ENCODE measurements at regions not wholly inside any gene's neighbourhood (a gene's known extent, or its start where the extent isn't known, plus 50 kb on each side); places are given as distances from the start of the nearest gene placed in this dataset.

DNA sequence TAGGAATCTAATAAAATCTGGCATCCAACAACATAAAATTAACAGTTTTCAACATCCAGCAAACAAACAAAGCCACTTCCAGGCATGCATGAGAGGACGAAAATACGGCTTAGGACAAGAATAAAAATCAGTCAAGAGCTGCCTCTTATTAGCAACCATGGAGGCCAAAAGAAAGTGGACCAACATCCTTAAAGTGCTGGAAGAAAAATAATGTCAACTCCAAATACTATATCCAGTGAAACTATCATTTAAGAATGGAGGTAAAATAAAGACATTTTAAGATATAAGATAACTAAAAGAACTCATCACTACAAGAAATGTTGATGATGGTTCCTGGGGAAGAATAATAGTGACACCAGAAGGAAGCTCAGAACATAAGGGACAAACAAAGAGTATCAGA, 224.0 kb upstream of the IRX4 start:
- Histone ChIP-seq H3K27ac (ENCODE audit: low read depth in 1 of 2, low read length in 1 of 2) (no peak overlapping the region), H3K4me1 (ENCODE audit: control insufficient read depth in 2 of 2, insufficient read depth in 2 of 2, low read length in 2 of 2) (no peaks in the 10 kb centered on the region), H3K9me3 (ENCODE audit: control insufficient read depth in 2 of 2, insufficient read depth in 1 of 2, low read length in 1 of 2) (peaks cover 0 to 3% of the 10 kb centered on the region in 2 donors), H3K27me3 (ENCODE audit: control insufficient read depth in 2 of 2, insufficient read depth in 1 of 2, low read length in 1 of 2) (no peaks in the 10 kb centered on the region), H3K36me3 (ENCODE audit: control insufficient read depth in 2 of 2, insufficient read depth in 2 of 2, low read length in 1 of 2) (no peaks in the 10 kb centered on the region), H3K4me3 (ENCODE audit: low read length in 2 of 2) (no peak overlapping the region)
- 98% methylated on average over 2 of the region's 2 CpGs for WGBS
- no peak for DNase-seq (ENCODE audit: low read depth in 6 of 9, low spot score in 9 of 9)

DNA sequence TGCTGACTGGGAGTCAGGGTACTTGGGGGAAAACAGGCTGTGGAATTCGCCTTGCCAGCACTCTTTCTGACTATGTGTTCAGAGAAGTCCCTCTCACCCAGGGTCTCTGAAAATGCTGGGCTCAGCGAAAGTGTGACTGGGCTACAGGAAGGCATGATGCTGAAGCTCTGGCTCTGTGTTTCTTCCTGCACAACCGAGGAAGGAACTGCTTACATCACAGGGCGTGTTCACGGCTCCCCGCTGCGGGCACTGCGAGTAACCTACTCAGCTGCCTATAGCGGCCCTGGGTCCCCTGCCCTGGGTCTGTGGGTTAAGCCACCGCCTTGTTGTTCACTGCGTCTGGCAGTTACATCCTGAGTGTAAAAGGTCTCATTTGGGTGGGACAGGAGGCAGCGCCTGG, 222.4 kb upstream of the IRX4 start:
- no peaks in the 10 kb centered on the region for H3K27me3 ChIP-seq (ENCODE audit: control insufficient read depth in 2 of 2, insufficient read depth in 1 of 2, low read length in 1 of 2)
- no peak overlapping the region for H3K27ac ChIP-seq (ENCODE audit: low read depth in 1 of 2, low read length in 1 of 2)
- no peak for DNase-seq (ENCODE audit: low read depth in 6 of 9, low spot score in 9 of 9)
- no peaks in the 10 kb centered on the region for H3K4me1 ChIP-seq (ENCODE audit: control insufficient read depth in 2 of 2, insufficient read depth in 2 of 2, low read length in 2 of 2)
- no peak overlapping the region for H3K4me3 ChIP-seq (ENCODE audit: low read length in 2 of 2)
- no peaks in the 10 kb centered on the region for H3K36me3 ChIP-seq (ENCODE audit: control insufficient read depth in 2 of 2, insufficient read depth in 2 of 2, low read length in 1 of 2)
- peaks cover 0 to 3% of the 10 kb centered on the region in 2 donors for H3K9me3 ChIP-seq (ENCODE audit: control insufficient read depth in 2 of 2, insufficient read depth in 1 of 2, low read length in 1 of 2)
- 83% methylated on average over 12 of the region's 12 CpGs for WGBS

DNA sequence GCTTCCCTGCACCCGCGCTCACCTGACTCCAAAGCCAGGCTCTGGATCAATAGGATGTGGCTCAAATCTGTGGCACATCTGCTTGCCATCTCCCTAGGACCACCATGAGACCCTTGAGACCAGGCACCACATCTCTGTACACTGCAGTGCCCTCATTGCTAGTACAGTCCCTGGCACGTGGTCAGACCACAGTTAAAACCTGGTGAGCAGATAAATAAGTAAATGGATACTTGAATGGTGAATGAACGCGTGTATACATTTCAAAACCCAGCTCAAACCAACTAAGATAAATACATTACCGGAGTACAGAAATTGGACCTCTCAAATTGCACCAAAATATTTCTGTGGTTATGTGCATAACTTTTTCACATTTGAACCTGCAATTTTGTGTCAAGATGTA, 221.2 kb upstream of the IRX4 start:
- DNase-seq (ENCODE audit: low read depth in 6 of 9, low spot score in 9 of 9), result no peak
- peaks cover 0 to 3% of the 10 kb centered on the region in 2 donors for H3K9me3 ChIP-seq (ENCODE audit: control insufficient read depth in 2 of 2, insufficient read depth in 1 of 2, low read length in 1 of 2)
- no peaks in the 10 kb centered on the region for H3K4me1 ChIP-seq (ENCODE audit: control insufficient read depth in 2 of 2, insufficient read depth in 2 of 2, low read length in 2 of 2)
- no peaks in the 10 kb centered on the region for H3K27me3 ChIP-seq (ENCODE audit: control insufficient read depth in 2 of 2, insufficient read depth in 1 of 2, low read length in 1 of 2)
- no peaks in the 10 kb centered on the region for H3K36me3 ChIP-seq (ENCODE audit: control insufficient read depth in 2 of 2, insufficient read depth in 2 of 2, low read length in 1 of 2)
- no peak overlapping the region for H3K4me3 ChIP-seq (ENCODE audit: low read length in 2 of 2)
- H3K27ac ChIP-seq (ENCODE audit: low read depth in 1 of 2, low read length in 1 of 2), result no peak overlapping the region
- WGBS, result 74% methylated on average over 6 of the region's 6 CpGs

DNA sequence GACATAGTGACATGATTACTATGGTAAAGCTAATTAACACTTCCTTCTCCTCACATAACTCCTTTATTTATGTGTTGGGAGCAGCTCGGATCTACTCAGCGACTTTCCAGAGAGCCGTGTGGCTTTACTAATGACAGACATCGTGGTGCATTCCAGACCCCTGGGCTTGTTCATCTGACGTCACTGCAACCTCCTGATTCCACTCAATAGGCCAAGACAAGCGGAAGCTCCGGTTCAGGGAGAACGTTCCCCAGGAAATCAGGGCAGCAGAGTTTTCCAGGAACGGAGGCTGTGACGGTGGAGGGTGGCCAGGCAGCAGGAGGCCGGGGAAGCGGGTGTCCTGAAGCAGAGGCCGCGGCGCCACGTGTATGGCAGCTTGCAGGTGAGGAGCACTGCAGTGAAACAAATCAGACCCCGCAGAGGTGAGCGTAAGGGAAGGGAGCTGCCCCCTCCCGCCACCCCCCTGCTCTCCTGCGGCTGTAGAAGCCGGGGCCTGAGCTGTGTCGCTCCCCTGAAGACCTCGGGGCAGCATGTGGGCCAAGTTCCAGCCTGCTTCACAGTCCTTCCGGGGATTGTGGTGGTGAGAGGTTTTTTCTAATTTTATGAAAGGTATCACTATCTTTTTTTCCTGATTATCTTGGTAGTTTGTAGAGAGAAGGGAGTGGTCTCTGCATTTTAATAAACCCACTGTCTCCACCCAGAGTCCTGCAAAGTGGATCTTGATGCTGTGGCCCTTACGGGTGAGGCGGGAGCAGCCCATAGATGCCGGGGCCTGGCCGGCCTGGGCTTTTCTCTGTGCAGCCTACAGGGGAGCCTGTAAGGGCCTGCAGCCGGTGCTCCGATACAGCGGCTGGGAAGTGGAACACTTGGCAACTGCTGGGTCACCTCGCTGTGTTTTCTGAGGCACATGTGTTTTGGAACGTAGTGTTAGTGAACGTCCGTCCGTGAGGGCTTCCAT, 220.4 kb upstream of the IRX4 start:
- Histone ChIP-seq H3K36me3 (ENCODE audit: control insufficient read depth in 2 of 2, insufficient read depth in 2 of 2, low read length in 1 of 2) (no peaks in the 10 kb centered on the region), H3K27ac (ENCODE audit: low read depth in 1 of 2, low read length in 1 of 2) (no peak overlapping the region), H3K27me3 (ENCODE audit: control insufficient read depth in 2 of 2, insufficient read depth in 1 of 2, low read length in 1 of 2) (no peaks in the 10 kb centered on the region), H3K9me3 (ENCODE audit: control insufficient read depth in 2 of 2, insufficient read depth in 1 of 2, low read length in 1 of 2) (peaks cover 0 to 3% of the 10 kb centered on the region in 2 donors), H3K4me1 (ENCODE audit: control insufficient read depth in 2 of 2, insufficient read depth in 2 of 2, low read length in 2 of 2) (no peaks in the 10 kb centered on the region), H3K4me3 (ENCODE audit: low read length in 2 of 2) (no peak overlapping the region)
- WGBS, result 91% methylated on average over 36 of the region's 36 CpGs
- no peak for DNase-seq (ENCODE audit: low read depth in 6 of 9, low spot score in 9 of 9)

DNA sequence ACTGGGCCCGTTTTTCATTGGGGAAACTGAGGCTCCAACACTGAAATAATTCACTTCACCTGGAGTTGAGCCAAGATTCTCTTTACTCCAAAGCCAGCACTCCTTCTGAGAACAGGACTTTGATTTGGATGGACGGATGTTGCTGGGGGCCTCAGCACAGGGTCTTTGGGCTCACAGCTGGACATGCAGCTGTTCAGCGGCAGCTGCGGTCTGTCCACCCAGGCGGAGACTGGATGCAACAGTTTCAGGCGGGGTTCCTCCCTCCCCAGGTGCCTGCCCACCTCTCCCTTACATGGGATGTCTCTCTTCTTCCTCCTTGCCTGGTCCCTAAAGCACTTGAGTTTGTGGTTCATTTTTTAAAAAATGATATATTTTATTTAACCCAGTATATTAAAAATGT, 219.0 kb upstream of the IRX4 start:
- no peak for DNase-seq (ENCODE audit: low read depth in 6 of 9, low spot score in 9 of 9)
- no peaks in the 10 kb centered on the region for H3K27me3 ChIP-seq (ENCODE audit: control insufficient read depth in 2 of 2, insufficient read depth in 1 of 2, low read length in 1 of 2)
- H3K36me3 ChIP-seq (ENCODE audit: control insufficient read depth in 2 of 2, insufficient read depth in 2 of 2, low read length in 1 of 2), result no peaks in the 10 kb centered on the region
- H3K9me3 ChIP-seq (ENCODE audit: control insufficient read depth in 2 of 2, insufficient read depth in 1 of 2, low read length in 1 of 2), result peaks cover 0 to 7% of the 10 kb centered on the region in 2 donors
- H3K27ac ChIP-seq (ENCODE audit: low read depth in 1 of 2, low read length in 1 of 2), result no peak overlapping the region
- no peaks in the 10 kb centered on the region for H3K4me1 ChIP-seq (ENCODE audit: control insufficient read depth in 2 of 2, insufficient read depth in 2 of 2, low read length in 2 of 2)
- H3K4me3 ChIP-seq (ENCODE audit: low read length in 2 of 2), result no peak overlapping the region
- WGBS, result 88% methylated on average over 6 of the region's 6 CpGs

DNA sequence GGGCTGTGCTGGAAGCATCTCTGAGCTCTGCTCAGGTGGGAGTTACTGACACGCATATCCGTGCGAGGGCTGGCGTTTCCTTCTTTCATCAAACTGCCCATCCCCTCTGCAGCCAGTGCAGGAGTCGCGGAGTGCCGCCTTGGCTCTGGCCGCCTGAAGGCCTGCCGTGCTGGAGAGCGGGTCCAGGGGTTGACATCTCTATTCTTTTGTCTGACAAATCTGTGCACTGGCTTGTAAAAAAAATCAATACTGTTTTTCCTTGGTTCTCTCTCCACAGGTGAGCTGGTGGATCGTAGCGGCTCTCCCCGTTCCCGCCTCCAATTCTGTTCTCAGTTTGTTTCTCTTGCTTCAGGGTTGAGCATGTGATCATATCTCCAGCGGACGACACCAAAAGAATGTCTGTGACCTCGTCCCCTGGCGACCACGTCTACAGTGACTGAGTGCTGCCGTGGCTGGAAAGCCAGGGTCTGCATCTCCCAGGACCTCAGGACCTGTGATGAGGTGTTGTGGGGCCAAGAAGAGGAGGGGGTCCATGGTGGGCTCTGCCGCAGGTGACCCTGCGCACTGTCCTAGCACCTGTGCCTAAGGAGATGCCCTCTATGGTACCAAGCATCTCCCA, 214.3 kb upstream of the IRX4 start:
- Histone ChIP-seq H3K27me3 (ENCODE audit: control insufficient read depth in 2 of 2, insufficient read depth in 1 of 2, low read length in 1 of 2) (no peaks in the 10 kb centered on the region), H3K27ac (ENCODE audit: low read depth in 1 of 2, low read length in 1 of 2) (no peak overlapping the region), H3K4me3 (ENCODE audit: low read length in 2 of 2) (no peak overlapping the region), H3K36me3 (ENCODE audit: control insufficient read depth in 2 of 2, insufficient read depth in 2 of 2, low read length in 1 of 2) (no peaks in the 10 kb centered on the region), H3K4me1 (ENCODE audit: control insufficient read depth in 2 of 2, insufficient read depth in 2 of 2, low read length in 2 of 2) (no peaks in the 10 kb centered on the region), H3K9me3 (ENCODE audit: control insufficient read depth in 2 of 2, insufficient read depth in 1 of 2, low read length in 1 of 2) (peaks cover 0 to 4% of the 10 kb centered on the region in 2 donors)
- DNase-seq (ENCODE audit: low read depth in 6 of 9, low spot score in 9 of 9), result no peak
- 88% methylated on average over 22 of the region's 22 CpGs for WGBS

DNA sequence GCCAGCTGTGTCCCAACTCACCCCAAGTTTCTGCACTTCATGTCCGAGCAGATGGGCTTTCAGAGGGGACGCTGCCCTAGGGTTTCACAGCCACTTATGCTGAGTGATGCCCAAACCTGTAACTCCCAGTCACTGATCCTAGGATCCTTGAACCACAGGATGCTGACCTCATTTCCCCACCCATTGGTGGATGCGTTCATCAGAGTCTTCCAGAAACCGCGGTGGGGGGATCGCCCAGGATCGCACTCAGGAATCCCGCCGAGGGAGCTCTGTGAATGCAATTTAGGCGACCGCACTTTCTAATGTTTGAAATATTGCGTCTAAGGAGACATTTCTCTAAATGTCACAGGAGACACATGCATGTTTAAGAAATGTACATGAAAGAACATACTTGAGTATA, 212.3 kb upstream of the IRX4 start:
- Histone ChIP-seq H3K27me3 (ENCODE audit: control insufficient read depth in 2 of 2, insufficient read depth in 1 of 2, low read length in 1 of 2) (no peaks in the 10 kb centered on the region), H3K9me3 (ENCODE audit: control insufficient read depth in 2 of 2, insufficient read depth in 1 of 2, low read length in 1 of 2) (peaks cover 0 to 4% of the 10 kb centered on the region in 2 donors), H3K4me3 (ENCODE audit: low read length in 2 of 2) (no peak overlapping the region), H3K36me3 (ENCODE audit: control insufficient read depth in 2 of 2, insufficient read depth in 2 of 2, low read length in 1 of 2) (no peaks in the 10 kb centered on the region), H3K27ac (ENCODE audit: low read depth in 1 of 2, low read length in 1 of 2) (no peak overlapping the region), H3K4me1 (ENCODE audit: control insufficient read depth in 2 of 2, insufficient read depth in 2 of 2, low read length in 2 of 2) (no peaks in the 10 kb centered on the region)
- 97% methylated on average over 12 of the region's 12 CpGs for WGBS
- DNase-seq (ENCODE audit: low read depth in 6 of 9, low spot score in 9 of 9), result no peak

DNA sequence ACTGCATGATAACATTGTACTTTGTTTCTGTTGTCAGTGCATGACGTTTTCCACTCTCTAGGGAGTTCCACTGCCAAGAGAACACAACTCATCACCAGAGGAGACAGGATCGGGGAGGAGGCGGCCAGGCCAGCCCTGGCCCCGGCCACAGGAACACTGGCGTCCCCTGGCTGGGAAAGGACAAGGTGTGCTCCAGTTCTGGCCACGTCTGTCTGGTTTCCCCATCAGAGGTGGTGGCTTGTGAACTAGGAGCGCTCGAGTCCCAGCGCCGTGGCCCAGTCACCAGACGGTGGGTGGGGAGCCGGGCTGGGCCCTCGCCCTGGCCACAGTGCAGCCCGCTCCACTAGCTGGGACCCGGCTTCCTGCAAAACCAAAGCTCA, 211.9 kb upstream of the IRX4 start:
- H3K36me3 ChIP-seq (ENCODE audit: control insufficient read depth in 2 of 2, insufficient read depth in 2 of 2, low read length in 1 of 2), result no peaks in the 10 kb centered on the region
- peaks cover 0 to 4% of the 10 kb centered on the region in 2 donors for H3K9me3 ChIP-seq (ENCODE audit: control insufficient read depth in 2 of 2, insufficient read depth in 1 of 2, low read length in 1 of 2)
- H3K4me1 ChIP-seq (ENCODE audit: control insufficient read depth in 2 of 2, insufficient read depth in 2 of 2, low read length in 2 of 2), result no peaks in the 10 kb centered on the region
- no peaks in the 10 kb centered on the region for H3K27me3 ChIP-seq (ENCODE audit: control insufficient read depth in 2 of 2, insufficient read depth in 1 of 2, low read length in 1 of 2)
- no peak overlapping the region for H3K27ac ChIP-seq (ENCODE audit: low read depth in 1 of 2, low read length in 1 of 2)
- no peak overlapping the region for H3K4me3 ChIP-seq (ENCODE audit: low read length in 2 of 2)
- 93% methylated on average over 15 of the region's 15 CpGs for WGBS
- DNase-seq (ENCODE audit: low read depth in 6 of 9, low spot score in 9 of 9), result no peak

DNA sequence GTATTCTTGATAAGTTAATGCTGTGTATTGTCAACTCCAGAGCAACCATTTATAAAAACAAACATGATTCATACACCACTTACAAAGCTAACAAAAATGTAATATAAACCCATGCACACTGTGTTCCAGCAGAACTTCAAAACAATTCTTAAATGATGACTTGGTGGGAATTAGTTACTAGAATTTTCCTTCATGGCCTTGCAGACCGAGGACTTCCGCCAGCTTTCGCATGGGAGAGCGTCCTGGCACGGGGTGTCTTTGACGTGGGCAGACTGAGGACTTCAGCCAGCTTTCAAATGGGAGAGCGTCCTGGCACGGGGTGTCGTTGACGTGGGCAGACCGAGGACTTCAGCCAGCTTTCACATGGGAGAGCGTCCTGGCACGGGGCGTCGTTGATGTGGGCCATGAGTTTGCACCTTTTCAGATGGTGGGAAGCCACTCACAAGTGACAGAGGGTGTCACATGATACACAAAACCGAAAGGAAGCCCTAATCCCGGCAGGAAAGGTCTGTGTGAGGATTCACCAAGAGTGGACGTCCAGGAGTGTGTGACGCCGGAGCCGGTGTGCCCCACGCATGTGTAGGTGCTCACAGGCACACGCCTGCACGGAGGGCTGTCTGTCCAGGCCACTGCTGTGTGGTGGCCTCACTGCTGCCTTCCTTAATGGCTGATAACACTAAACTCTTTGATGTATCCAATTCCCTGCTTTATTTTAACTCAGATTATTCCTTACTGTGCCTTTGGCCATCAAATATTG, 211.3 kb upstream of the IRX4 start:
- H3K27ac ChIP-seq (ENCODE audit: low read depth in 1 of 2, low read length in 1 of 2), result no peak overlapping the region
- no peak for DNase-seq (ENCODE audit: low read depth in 6 of 9, low spot score in 9 of 9)
- peaks cover 0 to 4% of the 10 kb centered on the region in 2 donors for H3K9me3 ChIP-seq (ENCODE audit: control insufficient read depth in 2 of 2, insufficient read depth in 1 of 2, low read length in 1 of 2)
- no peaks in the 10 kb centered on the region for H3K36me3 ChIP-seq (ENCODE audit: control insufficient read depth in 2 of 2, insufficient read depth in 2 of 2, low read length in 1 of 2)
- no peak overlapping the region for H3K4me3 ChIP-seq (ENCODE audit: low read length in 2 of 2)
- H3K27me3 ChIP-seq (ENCODE audit: control insufficient read depth in 2 of 2, insufficient read depth in 1 of 2, low read length in 1 of 2), result no peaks in the 10 kb centered on the region
- 91% methylated on average over 24 of the region's 24 CpGs for WGBS
- no peaks in the 10 kb centered on the region for H3K4me1 ChIP-seq (ENCODE audit: control insufficient read depth in 2 of 2, insufficient read depth in 2 of 2, low read length in 2 of 2)

All from thymus (tissue), 11 donors.